GM23338 (cell line): ENCODE measurements at regions not wholly inside any gene's neighbourhood (a gene's known extent, or its start where the extent isn't known, plus 50 kb on each side); places are given as distances from the start of the nearest gene placed in this dataset.

Source experiments
- ATAC-seq: fragments of 200-7000 bp; cut with Tn5 transposase; 3 replicates; pipeline ENCODE4 v1.9.1; 2020
- DNase-seq: peaks from one replicate; pipeline ENCODE4 v3.0.0-alpha.2; 2015; ENCODE audit warnings: low spot score
- H2AFZ ChIP-seq: fragments of 200-600 bp; sonication (generic); 2 replicates; pipeline ENCODE4 v1.8.0; 2016; ENCODE audit warnings: antibody characterized with exemption, mild to moderate bottlenecking, moderate library complexity
- H3F3A ChIP-seq: fragments of 200-600 bp; sonication (generic); replicated peaks from 2 replicates; pipeline ENCODE4 v1.8.0; 2017; ENCODE audit warnings: antibody characterized with exemption, mixed run types, low read depth
- H3K27ac ChIP-seq: fragments of 200-600 bp; sonication (generic); 2 replicates; pipeline ENCODE4 v1.6.1; 2016; ENCODE audit warnings: low read depth
- H3K27me3 ChIP-seq: fragments of 200-600 bp; sonication (generic); 2 replicates; pipeline ENCODE4 v1.8.0; 2016; ENCODE audit warnings: mild to moderate bottlenecking, mixed run types, moderate library complexity; ENCODE audit not compliant: insufficient read depth
- H3K36me3 ChIP-seq: fragments of 200-600 bp; sonication (generic); 2 replicates; pipeline ENCODE4 v1.8.0; 2016; ENCODE audit warnings: mild to moderate bottlenecking; ENCODE audit not compliant: insufficient read depth
- H3K4me1 ChIP-seq: fragments of 200-600 bp; sonication (generic); 2 replicates; pipeline ENCODE4 v1.8.0; 2016; ENCODE audit warnings: mild to moderate bottlenecking, moderate library complexity; ENCODE audit not compliant: insufficient read depth
- H3K4me2 ChIP-seq: fragments of 200-600 bp; sonication (generic); 2 replicates; pipeline ENCODE4 v1.7.1; 2017; ENCODE audit warnings: mixed run types
- H3K4me3 ChIP-seq: fragments of 200-600 bp; sonication (generic); 2 replicates; pipeline ENCODE4 v1.6.1; 2016; ENCODE audit warnings: mixed run types
- H3K79me2 ChIP-seq: fragments of 200-600 bp; sonication (generic); replicated peaks from 2 replicates; pipeline ENCODE4 v1.8.0; 2017; ENCODE audit warnings: mild to moderate bottlenecking; ENCODE audit not compliant: insufficient read depth
- H3K9me2 ChIP-seq: fragments of 200-600 bp; sonication (generic); 2 replicates; pipeline ENCODE4 v1.8.0; 2017; ENCODE audit not compliant: insufficient read depth
- H4K20me1 ChIP-seq: fragments of 200-600 bp; sonication (generic); replicated peaks from 2 replicates; pipeline ENCODE4 v1.8.0; 2017; ENCODE audit warnings: mild to moderate bottlenecking; ENCODE audit not compliant: insufficient read depth
- H3K27ac Mint-ChIP-seq: 2 replicates; pipeline ENCODE4 v1.8.0; 2020; ENCODE audit warnings: inconsistent platforms, mild to moderate bottlenecking, moderate library complexity, mixed read lengths
- H3K27me3 Mint-ChIP-seq: 3 replicates; pipeline ENCODE4 v1.8.0; 2022; ENCODE audit warnings: low read depth, mild to moderate bottlenecking, moderate library complexity, mixed read lengths, inconsistent platforms; ENCODE audit not compliant: insufficient read depth, poor library complexity
- H3K36me3 Mint-ChIP-seq: 3 replicates; pipeline ENCODE4 v1.8.0; 2021; ENCODE audit warnings: low read depth, mild to moderate bottlenecking, inconsistent platforms, moderate library complexity, mixed read lengths
- H3K4me1 Mint-ChIP-seq: 3 replicates; pipeline ENCODE4 v1.8.0; 2020; ENCODE audit warnings: mild to moderate bottlenecking, inconsistent platforms, mixed read lengths
- H3K4me3 Mint-ChIP-seq: 3 replicates; pipeline ENCODE4 v1.8.0; 2021; ENCODE audit warnings: moderate library complexity, mild to moderate bottlenecking, inconsistent platforms, mixed read lengths
- H3K9me3 Mint-ChIP-seq: 3 replicates; pipeline ENCODE4 v1.8.0; 2020; ENCODE audit warnings: moderate library complexity, mild to moderate bottlenecking, inconsistent platforms, mixed read lengths
- EZH2phosphoT487 ChIP-seq: fragments of 200-600 bp; sonication (generic); IDR thresholded peaks from one replicate; pipeline ENCODE4 v1.8.1; 2018; ENCODE audit warnings: antibody characterized with exemption; ENCODE audit not compliant: unreplicated experiment
- NANOG ChIP-seq: IDR thresholded peaks from 2 replicates; pipeline ENCODE4 v1.6.1; 2016; ENCODE audit warnings: antibody characterized with exemption, borderline replicate concordance
- STAT1 ChIP-seq: IDR thresholded peaks from one replicate; pipeline ENCODE4 v1.6.1; 2016; ENCODE audit warnings: antibody characterized with exemption; ENCODE audit not compliant: unreplicated experiment
- ZNF331 ChIP-seq: fragments of 250-450 bp; sonication (Bioruptor Pico); IDR thresholded peaks from 2 replicates; pipeline ENCODE4 v1.5.0; 2020; ENCODE audit warnings: low read depth, mild to moderate bottlenecking, moderate library complexity
- TF ChIP-seq, protein P1 (sequence below), 2 experiments: fragments of 200-600 bp in 1 of 2; sonication (generic) in 1 of 2; conservative IDR thresholded peaks; 2 replicates each; pipeline versions ENCODE4 v1.5.1 to v1.6.1; 2016 to 2017; ENCODE audit warnings: antibody characterized with exemption in 2 of 2, low read depth in 2 of 2, mild to moderate bottlenecking in 2 of 2, moderate library complexity in 1 of 2

GRCh38 chr7:25863005-25863728 lies 288.8 kb upstream of the NFE2L3 start:
- no peak for DNase-seq
- H3K27me3 ChIP-seq = peaks cover 86% of the 10 kb centered on the region
- peak overlapping the region; percentile 42; the same call in 1 of the 2 replicates for H3K4me2 ChIP-seq

DNA sequence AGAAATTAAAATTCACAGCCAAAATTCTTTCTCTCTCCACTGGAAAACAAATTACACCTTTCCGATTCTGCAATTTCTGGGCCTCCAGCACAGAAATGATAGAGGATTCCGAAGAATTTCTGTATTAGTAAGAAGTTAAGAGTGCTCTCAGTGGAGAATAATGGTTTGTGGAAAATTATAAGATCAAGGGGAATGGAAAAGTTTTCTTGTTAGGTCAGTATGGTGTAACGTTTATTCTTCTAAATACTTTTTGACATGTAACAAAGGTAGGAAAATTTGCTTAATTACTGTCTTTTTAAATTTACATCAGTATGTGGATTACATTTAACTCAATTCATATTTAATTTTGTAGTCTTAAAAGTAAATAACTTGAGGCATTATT lies 288.3 kb upstream of the NFE2L3 start:
- Mint-ChIP-seq H3K27ac (no peak overlapping the region), H3K27me3 (peaks cover 23% of the 10 kb centered on the region), H3K4me3 (no peak overlapping the region), H3K9me3 (no peaks in the 10 kb centered on the region), H3K4me1 (peaks cover 41% of the 10 kb centered on the region), H3K36me3 (no peaks in the 10 kb centered on the region)
- no peak for DNase-seq
- Histone ChIP-seq H3K4me3 (no peak overlapping the region), H3K27ac (no peak overlapping the region), H3K9me2 (no peaks in the 10 kb centered on the region), H3K27me3 (peaks cover 86% of the 10 kb centered on the region), H4K20me1 (0 out of 2 replicates have a peak, but pooled peaks cover 3% of the 10 kb centered on the region), H3K36me3 (no peaks in the 10 kb centered on the region), H3K4me2 (peak overlapping the region; percentile 42; the same call in 1 of the 2 replicates), H3F3A (no peaks in the 10 kb centered on the region), H3K4me1 (peaks cover 38% of the 10 kb centered on the region), H3K79me2 (no peaks in the 10 kb centered on the region), H2AFZ (no peak overlapping the region)
- TF ChIP-seq, protein P1, sequence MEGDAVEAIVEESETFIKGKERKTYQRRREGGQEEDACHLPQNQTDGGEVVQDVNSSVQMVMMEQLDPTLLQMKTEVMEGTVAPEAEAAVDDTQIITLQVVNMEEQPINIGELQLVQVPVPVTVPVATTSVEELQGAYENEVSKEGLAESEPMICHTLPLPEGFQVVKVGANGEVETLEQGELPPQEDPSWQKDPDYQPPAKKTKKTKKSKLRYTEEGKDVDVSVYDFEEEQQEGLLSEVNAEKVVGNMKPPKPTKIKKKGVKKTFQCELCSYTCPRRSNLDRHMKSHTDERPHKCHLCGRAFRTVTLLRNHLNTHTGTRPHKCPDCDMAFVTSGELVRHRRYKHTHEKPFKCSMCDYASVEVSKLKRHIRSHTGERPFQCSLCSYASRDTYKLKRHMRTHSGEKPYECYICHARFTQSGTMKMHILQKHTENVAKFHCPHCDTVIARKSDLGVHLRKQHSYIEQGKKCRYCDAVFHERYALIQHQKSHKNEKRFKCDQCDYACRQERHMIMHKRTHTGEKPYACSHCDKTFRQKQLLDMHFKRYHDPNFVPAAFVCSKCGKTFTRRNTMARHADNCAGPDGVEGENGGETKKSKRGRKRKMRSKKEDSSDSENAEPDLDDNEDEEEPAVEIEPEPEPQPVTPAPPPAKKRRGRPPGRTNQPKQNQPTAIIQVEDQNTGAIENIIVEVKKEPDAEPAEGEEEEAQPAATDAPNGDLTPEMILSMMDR (conservative IDR thresholded peaks at IDR 0.05; ENCODE audit: low read depth in 2 of 2) = no peak
- TF ChIP-seq ZNF331 (CRISPR knock-in tag) = no peak
- TF ChIP-seq NANOG = peak; percentile 58; the same call in 1 of the 2 replicates
- no peak for ATAC-seq

More at GRCh38 chr7:25863005-25863728, 288.8 kb upstream of the NFE2L3 start:
- Mint-ChIP-seq H3K36me3 (no peaks in the 10 kb centered on the region), H3K27ac (no peak overlapping the region), H3K4me3 (0 out of 3 replicates have a peak overlapping the region, but pooled peaks have one; percentile 39), H3K27me3 (peaks cover 22% of the 10 kb centered on the region), H3K4me1 (peaks cover 44% of the 10 kb centered on the region), H3K9me3 (no peaks in the 10 kb centered on the region)
- Histone ChIP-seq H2AFZ (no peak overlapping the region), H3K4me1 (peaks cover 42% of the 10 kb centered on the region), H3K27ac (no peak overlapping the region), H3K79me2 (no peaks in the 10 kb centered on the region), H3K4me3 (no peak overlapping the region), H3K9me2 (no peaks in the 10 kb centered on the region), H4K20me1 (0 out of 2 replicates have a peak, but pooled peaks cover 3% of the 10 kb centered on the region), H3K36me3 (no peaks in the 10 kb centered on the region), H3F3A (no peaks in the 10 kb centered on the region)
- TF ChIP-seq, protein P1 (conservative IDR thresholded peaks at IDR 0.05; ENCODE audit: low read depth in 2 of 2) = no peak
- TF ChIP-seq NANOG = no peak
- no peak for ATAC-seq

- Histone ChIP-seq H3K79me2 (no peaks in the 10 kb centered on the region), H3F3A (no peaks in the 10 kb centered on the region), H3K9me2 (no peaks in the 10 kb centered on the region), H3K27me3 (peaks cover 86% of the 10 kb centered on the region), H4K20me1 (0 out of 2 replicates have a peak, but pooled peaks cover 3% of the 10 kb centered on the region), H3K27ac (no peak overlapping the region), H3K4me1 (peaks cover 38% of the 10 kb centered on the region), H3K4me3 (no peak overlapping the region), H2AFZ (no peak overlapping the region), H3K4me2 (no peak overlapping the region), H3K36me3 (no peaks in the 10 kb centered on the region)
- Mint-ChIP-seq H3K4me1 (peaks cover 33% of the 10 kb centered on the region), H3K36me3 (no peaks in the 10 kb centered on the region), H3K9me3 (no peaks in the 10 kb centered on the region), H3K27ac (no peak overlapping the region), H3K4me3 (no peak overlapping the region), H3K27me3 (peaks cover 26% of the 10 kb centered on the region)
- ATAC-seq (no peak), DNase-seq (no peak)
- no peak for TF ChIP-seq STAT1
- no peak for TF ChIP-seq EZH2phosphoT487
- TF ChIP-seq, protein P1 (conservative IDR thresholded peaks at IDR 0.05; ENCODE audit: low read depth in 2 of 2) = no peak
Observed at GRCh38 chr7:25864511-25864910, 287.5 kb upstream of the NFE2L3 start.
